ENCODE measurements at regions not wholly inside any gene's neighbourhood (a gene's known extent, or its start where the extent isn't known, plus 50 kb on each side); places are given as distances from the start of the nearest gene placed in this dataset.

DNA sequence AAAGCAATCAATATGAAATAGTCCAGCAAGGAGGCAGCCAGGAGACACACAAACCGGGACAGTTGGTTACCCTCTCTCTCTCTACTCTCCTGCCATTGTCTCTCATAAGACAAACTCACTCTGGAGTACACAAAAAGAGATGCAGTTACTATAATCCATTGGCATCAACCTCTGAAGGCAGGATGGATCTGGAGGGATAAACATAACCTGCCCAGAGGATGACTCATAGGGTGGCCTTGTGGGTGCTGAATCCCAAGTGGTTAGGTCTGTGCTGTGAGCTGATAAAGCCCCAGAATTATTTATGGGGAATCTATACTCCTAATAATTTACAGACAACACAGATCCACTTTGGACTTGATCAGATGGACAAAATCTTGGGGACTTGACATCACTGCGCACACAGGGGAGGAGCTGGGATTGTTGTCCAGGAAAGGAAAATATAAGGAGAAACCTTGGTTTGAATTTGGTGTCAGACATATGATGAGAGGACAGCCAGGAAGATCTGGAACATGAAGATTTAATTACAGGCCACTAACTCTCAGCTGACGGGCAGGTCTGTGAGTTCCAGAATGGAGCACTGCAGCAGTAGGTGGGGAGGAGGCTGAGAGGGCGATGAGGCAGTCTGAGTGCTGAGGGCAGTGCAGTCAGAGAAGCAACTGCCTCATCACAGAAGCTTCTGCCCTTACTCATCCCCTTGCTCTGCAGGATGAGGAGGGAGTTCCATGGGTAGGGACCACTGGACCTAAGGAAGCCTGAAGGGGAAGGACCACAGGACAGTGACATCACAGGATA, 113.9 kb upstream of the PRSS58 start:
- Histone ChIP-seq H3K4me1 (no peaks in the 10 kb centered on the region), H3K36me3 (no peaks in the 10 kb centered on the region), H3K27me3 (no peaks in the 10 kb centered on the region), H3K4me3 (no peak overlapping the region), H3K9me3 (peaks cover 0 to 12% of the 10 kb centered on the region in 2 donors), H3K27ac (no peak overlapping the region)
- no peak for DNase-seq (ENCODE audit: low spot score)
- TF ChIP-seq, protein P1, sequence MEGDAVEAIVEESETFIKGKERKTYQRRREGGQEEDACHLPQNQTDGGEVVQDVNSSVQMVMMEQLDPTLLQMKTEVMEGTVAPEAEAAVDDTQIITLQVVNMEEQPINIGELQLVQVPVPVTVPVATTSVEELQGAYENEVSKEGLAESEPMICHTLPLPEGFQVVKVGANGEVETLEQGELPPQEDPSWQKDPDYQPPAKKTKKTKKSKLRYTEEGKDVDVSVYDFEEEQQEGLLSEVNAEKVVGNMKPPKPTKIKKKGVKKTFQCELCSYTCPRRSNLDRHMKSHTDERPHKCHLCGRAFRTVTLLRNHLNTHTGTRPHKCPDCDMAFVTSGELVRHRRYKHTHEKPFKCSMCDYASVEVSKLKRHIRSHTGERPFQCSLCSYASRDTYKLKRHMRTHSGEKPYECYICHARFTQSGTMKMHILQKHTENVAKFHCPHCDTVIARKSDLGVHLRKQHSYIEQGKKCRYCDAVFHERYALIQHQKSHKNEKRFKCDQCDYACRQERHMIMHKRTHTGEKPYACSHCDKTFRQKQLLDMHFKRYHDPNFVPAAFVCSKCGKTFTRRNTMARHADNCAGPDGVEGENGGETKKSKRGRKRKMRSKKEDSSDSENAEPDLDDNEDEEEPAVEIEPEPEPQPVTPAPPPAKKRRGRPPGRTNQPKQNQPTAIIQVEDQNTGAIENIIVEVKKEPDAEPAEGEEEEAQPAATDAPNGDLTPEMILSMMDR (IDR thresholded peaks at IDR 0.05) = no peak

DNA sequence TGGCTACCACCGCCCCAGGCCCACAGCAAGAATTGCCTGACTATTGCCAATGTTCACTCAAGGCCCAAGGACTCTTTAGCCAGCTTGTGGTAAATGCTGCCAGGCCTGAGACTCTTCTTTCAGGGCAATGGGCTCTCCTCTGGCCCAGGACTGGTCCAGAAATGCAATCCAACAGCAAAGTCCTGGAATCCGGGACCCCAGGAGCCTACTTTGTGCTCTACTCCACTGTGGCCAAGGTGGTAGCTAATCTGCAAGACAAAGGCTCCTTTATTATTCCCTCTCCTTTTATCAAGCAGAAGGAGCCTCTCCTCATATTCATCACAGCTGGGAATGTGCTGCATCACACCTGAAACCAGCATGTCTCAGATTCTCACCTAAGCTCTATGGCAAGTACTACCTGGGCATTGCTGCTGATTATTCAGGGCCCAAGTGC, 107.6 kb upstream of the PRSS58 start:
- no peak for DNase-seq (ENCODE audit: low spot score)
- Histone ChIP-seq H3K9me3 (peaks cover 0 to 20% of the 10 kb centered on the region in 2 donors), H3K4me1 (no peaks in the 10 kb centered on the region), H3K36me3 (no peaks in the 10 kb centered on the region), H3K4me3 (no peak overlapping the region), H3K27ac (no peak overlapping the region), H3K27me3 (no peaks in the 10 kb centered on the region)
- TF ChIP-seq, protein P1 (IDR thresholded peaks at IDR 0.05) = no peak

DNA sequence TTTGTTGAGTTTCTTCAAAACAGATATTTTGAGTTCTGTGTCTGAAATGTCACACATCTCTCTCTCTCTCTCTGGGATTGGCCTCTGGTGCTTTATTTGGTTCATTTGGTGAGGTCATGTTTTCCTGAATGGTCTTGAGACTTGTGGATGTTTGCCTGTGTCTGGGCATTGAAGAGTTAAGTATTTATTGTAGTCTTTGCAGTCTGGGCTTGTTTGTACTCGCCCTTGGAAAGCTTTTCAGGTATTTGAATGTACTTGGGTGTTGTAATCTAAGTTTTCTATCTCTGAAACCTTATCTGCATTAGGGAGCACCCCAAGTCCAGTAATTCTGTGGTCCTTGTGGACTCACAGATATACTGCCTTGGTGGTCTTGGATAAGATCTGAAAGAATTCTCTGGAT, 106.7 kb upstream of the PRSS58 start:
- DNase-seq (ENCODE audit: low spot score) = no peak
- Histone ChIP-seq H3K27me3 (no peaks in the 10 kb centered on the region), H3K4me1 (no peaks in the 10 kb centered on the region), H3K9me3 (peaks cover 0 to 20% of the 10 kb centered on the region in 2 donors), H3K4me3 (no peak overlapping the region), H3K27ac (no peak overlapping the region), H3K36me3 (no peaks in the 10 kb centered on the region)
- TF ChIP-seq, protein P1 (IDR thresholded peaks at IDR 0.05) = no peak

DNA sequence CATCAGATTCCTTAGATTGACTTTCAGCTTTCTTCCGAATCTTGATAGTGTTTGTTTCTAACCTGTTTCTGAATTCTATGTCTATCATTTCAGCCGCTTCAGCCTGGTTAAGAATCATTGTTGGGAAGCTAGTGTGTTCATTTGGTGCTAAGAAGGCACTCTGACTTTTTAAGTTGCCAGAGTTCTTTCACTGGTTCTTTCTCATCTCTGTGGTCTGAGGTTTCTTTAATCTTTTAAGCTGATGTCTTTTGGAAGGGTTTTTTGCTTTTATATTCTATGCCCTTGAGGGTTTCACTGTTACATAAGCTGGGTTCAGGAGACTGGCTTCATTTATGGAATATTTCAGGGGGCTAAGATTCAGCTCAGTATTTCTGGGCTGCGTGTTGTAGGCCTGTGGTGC, 104.5 kb upstream of the PRSS58 start:
- Histone ChIP-seq H3K27me3 (no peaks in the 10 kb centered on the region), H3K4me3 (no peak overlapping the region), H3K4me1 (no peaks in the 10 kb centered on the region), H3K9me3 (peaks cover 0 to 8% of the 10 kb centered on the region in 2 donors), H3K36me3 (no peaks in the 10 kb centered on the region), H3K27ac (no peak overlapping the region)
- TF ChIP-seq, protein P1 (IDR thresholded peaks at IDR 0.05) = no peak
- DNase-seq (ENCODE audit: low spot score) = no peak

DNA sequence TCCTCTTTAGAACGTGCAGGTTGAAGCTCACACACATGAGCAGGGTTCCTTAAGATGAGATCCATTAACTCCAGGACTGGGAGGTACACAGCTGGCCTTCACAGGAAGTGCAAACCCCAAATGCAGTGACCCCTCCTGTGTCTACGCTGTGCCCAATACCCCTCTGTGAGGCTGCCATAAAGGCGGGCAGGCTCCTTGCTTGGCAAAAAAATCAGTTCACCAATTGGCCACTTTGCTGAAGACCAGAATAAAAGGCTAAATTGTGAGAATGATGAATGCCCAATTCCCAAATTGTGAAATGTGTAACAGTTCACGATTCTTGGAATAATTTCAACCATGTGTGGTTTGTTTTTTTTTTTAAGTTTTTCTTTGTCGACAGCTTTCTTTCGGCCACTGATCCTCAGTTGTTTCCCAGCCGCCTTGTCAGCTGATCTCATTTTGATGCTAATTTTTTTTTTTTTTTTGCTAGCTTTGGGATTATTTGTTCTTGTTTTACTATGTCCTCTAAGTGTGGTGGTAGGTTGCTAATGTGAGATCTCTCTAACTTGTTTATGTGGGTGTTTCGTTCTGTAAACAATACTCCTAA, 101.9 kb upstream of the PRSS58 start:
- Histone ChIP-seq H3K4me1 (no peaks in the 10 kb centered on the region), H3K4me3 (no peak overlapping the region), H3K27ac (no peak overlapping the region), H3K27me3 (no peaks in the 10 kb centered on the region), H3K36me3 (no peaks in the 10 kb centered on the region), H3K9me3 (peaks cover 0 to 8% of the 10 kb centered on the region in 2 donors)
- TF ChIP-seq, protein P1 (IDR thresholded peaks at IDR 0.05) = no peak
- DNase-seq (ENCODE audit: low spot score) = no peak

Data from right atrium auricular region (tissue), 2 donors.